GM23338 (cell line): ENCODE measurements at regions not wholly inside any gene's neighbourhood (a gene's known extent, or its start where the extent isn't known, plus 50 kb on each side); places are given as distances from the start of the nearest gene placed in this dataset.

Source experiments
- ATAC-seq: fragments of 200-7000 bp; cut with Tn5 transposase; 3 replicates; pipeline ENCODE4 v1.9.1; 2020
- DNase-seq: peaks from one replicate; pipeline ENCODE4 v3.0.0-alpha.2; 2015; ENCODE audit warnings: low spot score
- H2AFZ ChIP-seq: fragments of 200-600 bp; sonication (generic); 2 replicates; pipeline ENCODE4 v1.8.0; 2016; ENCODE audit warnings: antibody characterized with exemption, mild to moderate bottlenecking, moderate library complexity
- H3F3A ChIP-seq: fragments of 200-600 bp; sonication (generic); replicated peaks from 2 replicates; pipeline ENCODE4 v1.8.0; 2017; ENCODE audit warnings: antibody characterized with exemption, mixed run types, low read depth
- H3K27ac ChIP-seq: fragments of 200-600 bp; sonication (generic); 2 replicates; pipeline ENCODE4 v1.6.1; 2016; ENCODE audit warnings: low read depth
- H3K27me3 ChIP-seq: fragments of 200-600 bp; sonication (generic); 2 replicates; pipeline ENCODE4 v1.8.0; 2016; ENCODE audit warnings: mild to moderate bottlenecking, mixed run types, moderate library complexity; ENCODE audit not compliant: insufficient read depth
- H3K36me3 ChIP-seq: fragments of 200-600 bp; sonication (generic); 2 replicates; pipeline ENCODE4 v1.8.0; 2016; ENCODE audit warnings: mild to moderate bottlenecking; ENCODE audit not compliant: insufficient read depth
- H3K4me1 ChIP-seq: fragments of 200-600 bp; sonication (generic); 2 replicates; pipeline ENCODE4 v1.8.0; 2016; ENCODE audit warnings: mild to moderate bottlenecking, moderate library complexity; ENCODE audit not compliant: insufficient read depth
- H3K4me2 ChIP-seq: fragments of 200-600 bp; sonication (generic); 2 replicates; pipeline ENCODE4 v1.7.1; 2017; ENCODE audit warnings: mixed run types
- H3K4me3 ChIP-seq: fragments of 200-600 bp; sonication (generic); 2 replicates; pipeline ENCODE4 v1.6.1; 2016; ENCODE audit warnings: mixed run types
- H3K79me2 ChIP-seq: fragments of 200-600 bp; sonication (generic); replicated peaks from 2 replicates; pipeline ENCODE4 v1.8.0; 2017; ENCODE audit warnings: mild to moderate bottlenecking; ENCODE audit not compliant: insufficient read depth
- H3K9me2 ChIP-seq: fragments of 200-600 bp; sonication (generic); 2 replicates; pipeline ENCODE4 v1.8.0; 2017; ENCODE audit not compliant: insufficient read depth
- H4K20me1 ChIP-seq: fragments of 200-600 bp; sonication (generic); replicated peaks from 2 replicates; pipeline ENCODE4 v1.8.0; 2017; ENCODE audit warnings: mild to moderate bottlenecking; ENCODE audit not compliant: insufficient read depth
- H3K27ac Mint-ChIP-seq: 2 replicates; pipeline ENCODE4 v1.8.0; 2020; ENCODE audit warnings: inconsistent platforms, mild to moderate bottlenecking, moderate library complexity, mixed read lengths
- H3K27me3 Mint-ChIP-seq: 3 replicates; pipeline ENCODE4 v1.8.0; 2022; ENCODE audit warnings: low read depth, mild to moderate bottlenecking, moderate library complexity, mixed read lengths, inconsistent platforms; ENCODE audit not compliant: insufficient read depth, poor library complexity
- H3K36me3 Mint-ChIP-seq: 3 replicates; pipeline ENCODE4 v1.8.0; 2021; ENCODE audit warnings: low read depth, mild to moderate bottlenecking, inconsistent platforms, moderate library complexity, mixed read lengths
- H3K4me1 Mint-ChIP-seq: 3 replicates; pipeline ENCODE4 v1.8.0; 2020; ENCODE audit warnings: mild to moderate bottlenecking, inconsistent platforms, mixed read lengths
- H3K4me3 Mint-ChIP-seq: 3 replicates; pipeline ENCODE4 v1.8.0; 2021; ENCODE audit warnings: moderate library complexity, mild to moderate bottlenecking, inconsistent platforms, mixed read lengths
- H3K9me3 Mint-ChIP-seq: 3 replicates; pipeline ENCODE4 v1.8.0; 2020; ENCODE audit warnings: moderate library complexity, mild to moderate bottlenecking, inconsistent platforms, mixed read lengths
- CREB1 ChIP-seq: fragments of 250-450 bp; sonication (Bioruptor Pico); IDR thresholded peaks from 2 replicates; pipeline ENCODE4 v1.5.0; 2020; ENCODE audit warnings: low read depth, mild to moderate bottlenecking, moderate library complexity
- EZH2 ChIP-seq: fragments of 200-600 bp; sonication (generic); IDR thresholded peaks from one replicate; pipeline ENCODE4 v1.8.0; 2017; ENCODE audit warnings: antibody characterized with exemption, mild to moderate bottlenecking, low read depth; ENCODE audit not compliant: unreplicated experiment
- EZH2phosphoT487 ChIP-seq: fragments of 200-600 bp; sonication (generic); IDR thresholded peaks from one replicate; pipeline ENCODE4 v1.8.1; 2018; ENCODE audit warnings: antibody characterized with exemption; ENCODE audit not compliant: unreplicated experiment
- JUNB ChIP-seq: IDR thresholded peaks from one replicate; pipeline ENCODE4 v1.6.1; 2016; ENCODE audit warnings: antibody characterized with exemption; ENCODE audit not compliant: unreplicated experiment
- NANOG ChIP-seq: IDR thresholded peaks from 2 replicates; pipeline ENCODE4 v1.6.1; 2016; ENCODE audit warnings: antibody characterized with exemption, borderline replicate concordance
- POLR2AphosphoS5 ChIP-seq: IDR thresholded peaks from 2 replicates; pipeline ENCODE4 v1.6.1; 2016; ENCODE audit warnings: antibody characterized with exemption, low read depth
- REST ChIP-seq: IDR thresholded peaks from one replicate; pipeline ENCODE4 v1.6.1; 2018; ENCODE audit warnings: antibody characterized with exemption; ENCODE audit not compliant: unreplicated experiment
- STAT1 ChIP-seq: IDR thresholded peaks from one replicate; pipeline ENCODE4 v1.6.1; 2016; ENCODE audit warnings: antibody characterized with exemption; ENCODE audit not compliant: unreplicated experiment
- ZNF331 ChIP-seq: fragments of 250-450 bp; sonication (Bioruptor Pico); IDR thresholded peaks from 2 replicates; pipeline ENCODE4 v1.5.0; 2020; ENCODE audit warnings: low read depth, mild to moderate bottlenecking, moderate library complexity
- TF ChIP-seq, protein P1 (sequence below): IDR thresholded peaks from 2 replicates; pipeline ENCODE4 v1.6.1; 2016; ENCODE audit warnings: antibody characterized with exemption
- TF ChIP-seq, protein P2 (sequence below): fragments of 250-450 bp; sonication (Bioruptor Pico); IDR thresholded peaks from 2 replicates; pipeline ENCODE4 v1.5.0; 2020; ENCODE audit warnings: mild to moderate bottlenecking, moderate library complexity

DNA sequence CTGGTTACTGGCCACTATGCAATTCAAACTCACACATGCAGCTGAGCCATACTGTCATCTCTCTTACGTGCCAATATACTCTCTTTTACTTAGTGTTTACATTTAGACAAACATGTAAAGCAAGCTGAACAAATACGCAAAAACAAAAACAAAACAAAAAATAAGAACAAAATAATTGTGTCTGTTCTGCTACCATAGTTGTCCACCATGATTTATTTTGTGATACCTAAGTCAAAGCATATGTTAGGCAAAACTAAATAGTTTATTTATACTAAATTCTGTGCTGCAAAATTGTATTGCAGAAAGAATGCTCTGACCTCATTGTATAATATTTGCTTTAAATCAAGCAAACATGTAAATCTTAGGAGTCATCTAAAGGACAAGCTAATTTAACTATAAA, 943.2 kb upstream of the AGA start (continued):
- TF ChIP-seq REST (no peak), ZNF331 (no peak), STAT1 (no peak), EZH2phosphoT487 (no peak), CREB1 (no peak), POLR2AphosphoS5 (no peak), NANOG (no peak)
- TF ChIP-seq, protein P1, sequence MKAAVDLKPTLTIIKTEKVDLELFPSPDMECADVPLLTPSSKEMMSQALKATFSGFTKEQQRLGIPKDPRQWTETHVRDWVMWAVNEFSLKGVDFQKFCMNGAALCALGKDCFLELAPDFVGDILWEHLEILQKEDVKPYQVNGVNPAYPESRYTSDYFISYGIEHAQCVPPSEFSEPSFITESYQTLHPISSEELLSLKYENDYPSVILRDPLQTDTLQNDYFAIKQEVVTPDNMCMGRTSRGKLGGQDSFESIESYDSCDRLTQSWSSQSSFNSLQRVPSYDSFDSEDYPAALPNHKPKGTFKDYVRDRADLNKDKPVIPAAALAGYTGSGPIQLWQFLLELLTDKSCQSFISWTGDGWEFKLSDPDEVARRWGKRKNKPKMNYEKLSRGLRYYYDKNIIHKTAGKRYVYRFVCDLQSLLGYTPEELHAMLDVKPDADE, result no peak

DNA sequence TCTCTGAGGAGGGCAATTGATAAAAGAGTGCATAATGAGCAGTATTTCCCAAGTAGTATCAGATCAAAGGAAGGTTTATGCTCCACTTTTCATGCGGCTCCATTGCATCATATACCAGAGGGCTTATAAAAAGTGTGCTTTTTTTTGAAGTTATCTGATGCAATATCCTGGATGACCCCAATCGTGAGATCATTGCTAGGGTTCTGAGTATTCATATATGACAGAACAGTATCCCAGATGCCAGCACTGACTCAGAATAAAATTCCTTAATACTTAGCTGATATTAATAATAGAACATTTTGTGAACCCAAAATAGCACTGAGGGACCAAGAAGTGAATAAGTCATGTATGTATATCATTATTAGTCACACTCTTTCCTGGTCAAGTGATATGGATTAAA, 945.5 kb upstream of the AGA start:
- Histone ChIP-seq H3K9me2 (0 out of 2 replicates have a peak, but pooled peaks cover 4% of the 10 kb centered on the region), H3K79me2 (no peaks in the 10 kb centered on the region), H3F3A (no peaks in the 10 kb centered on the region), H4K20me1 (no peaks in the 10 kb centered on the region), H2AFZ (no peak overlapping the region; the same call in 1 of the 2 replicates), H3K4me2 (no peak overlapping the region), H3K27me3 (no peaks in the 10 kb centered on the region), H3K27ac (no peak overlapping the region), H3K4me3 (no peak overlapping the region), H3K36me3 (no peaks in the 10 kb centered on the region), H3K4me1 (no peaks in the 10 kb centered on the region)
- H3K4me3 Mint-ChIP-seq, result no peak overlapping the region
- H3K9me3 Mint-ChIP-seq, result peaks cover 5% of the 10 kb centered on the region; the same call in 2 of the 3 replicates
- H3K36me3 Mint-ChIP-seq, result peaks cover 3% of the 10 kb centered on the region; the same call in 1 of the 3 replicates
- ATAC-seq (no peak), DNase-seq (no peak)
- H3K27me3 Mint-ChIP-seq, result peaks cover 3% of the 10 kb centered on the region
- no peaks in the 10 kb centered on the region for H3K4me1 Mint-ChIP-seq
- no peak overlapping the region for H3K27ac Mint-ChIP-seq
- TF ChIP-seq EZH2 (no peak), ZNF331 (no peak), JUNB (no peak), CREB1 (no peak), NANOG (no peak), STAT1 (no peak), EZH2phosphoT487 (no peak)
- TF ChIP-seq, protein P2, sequence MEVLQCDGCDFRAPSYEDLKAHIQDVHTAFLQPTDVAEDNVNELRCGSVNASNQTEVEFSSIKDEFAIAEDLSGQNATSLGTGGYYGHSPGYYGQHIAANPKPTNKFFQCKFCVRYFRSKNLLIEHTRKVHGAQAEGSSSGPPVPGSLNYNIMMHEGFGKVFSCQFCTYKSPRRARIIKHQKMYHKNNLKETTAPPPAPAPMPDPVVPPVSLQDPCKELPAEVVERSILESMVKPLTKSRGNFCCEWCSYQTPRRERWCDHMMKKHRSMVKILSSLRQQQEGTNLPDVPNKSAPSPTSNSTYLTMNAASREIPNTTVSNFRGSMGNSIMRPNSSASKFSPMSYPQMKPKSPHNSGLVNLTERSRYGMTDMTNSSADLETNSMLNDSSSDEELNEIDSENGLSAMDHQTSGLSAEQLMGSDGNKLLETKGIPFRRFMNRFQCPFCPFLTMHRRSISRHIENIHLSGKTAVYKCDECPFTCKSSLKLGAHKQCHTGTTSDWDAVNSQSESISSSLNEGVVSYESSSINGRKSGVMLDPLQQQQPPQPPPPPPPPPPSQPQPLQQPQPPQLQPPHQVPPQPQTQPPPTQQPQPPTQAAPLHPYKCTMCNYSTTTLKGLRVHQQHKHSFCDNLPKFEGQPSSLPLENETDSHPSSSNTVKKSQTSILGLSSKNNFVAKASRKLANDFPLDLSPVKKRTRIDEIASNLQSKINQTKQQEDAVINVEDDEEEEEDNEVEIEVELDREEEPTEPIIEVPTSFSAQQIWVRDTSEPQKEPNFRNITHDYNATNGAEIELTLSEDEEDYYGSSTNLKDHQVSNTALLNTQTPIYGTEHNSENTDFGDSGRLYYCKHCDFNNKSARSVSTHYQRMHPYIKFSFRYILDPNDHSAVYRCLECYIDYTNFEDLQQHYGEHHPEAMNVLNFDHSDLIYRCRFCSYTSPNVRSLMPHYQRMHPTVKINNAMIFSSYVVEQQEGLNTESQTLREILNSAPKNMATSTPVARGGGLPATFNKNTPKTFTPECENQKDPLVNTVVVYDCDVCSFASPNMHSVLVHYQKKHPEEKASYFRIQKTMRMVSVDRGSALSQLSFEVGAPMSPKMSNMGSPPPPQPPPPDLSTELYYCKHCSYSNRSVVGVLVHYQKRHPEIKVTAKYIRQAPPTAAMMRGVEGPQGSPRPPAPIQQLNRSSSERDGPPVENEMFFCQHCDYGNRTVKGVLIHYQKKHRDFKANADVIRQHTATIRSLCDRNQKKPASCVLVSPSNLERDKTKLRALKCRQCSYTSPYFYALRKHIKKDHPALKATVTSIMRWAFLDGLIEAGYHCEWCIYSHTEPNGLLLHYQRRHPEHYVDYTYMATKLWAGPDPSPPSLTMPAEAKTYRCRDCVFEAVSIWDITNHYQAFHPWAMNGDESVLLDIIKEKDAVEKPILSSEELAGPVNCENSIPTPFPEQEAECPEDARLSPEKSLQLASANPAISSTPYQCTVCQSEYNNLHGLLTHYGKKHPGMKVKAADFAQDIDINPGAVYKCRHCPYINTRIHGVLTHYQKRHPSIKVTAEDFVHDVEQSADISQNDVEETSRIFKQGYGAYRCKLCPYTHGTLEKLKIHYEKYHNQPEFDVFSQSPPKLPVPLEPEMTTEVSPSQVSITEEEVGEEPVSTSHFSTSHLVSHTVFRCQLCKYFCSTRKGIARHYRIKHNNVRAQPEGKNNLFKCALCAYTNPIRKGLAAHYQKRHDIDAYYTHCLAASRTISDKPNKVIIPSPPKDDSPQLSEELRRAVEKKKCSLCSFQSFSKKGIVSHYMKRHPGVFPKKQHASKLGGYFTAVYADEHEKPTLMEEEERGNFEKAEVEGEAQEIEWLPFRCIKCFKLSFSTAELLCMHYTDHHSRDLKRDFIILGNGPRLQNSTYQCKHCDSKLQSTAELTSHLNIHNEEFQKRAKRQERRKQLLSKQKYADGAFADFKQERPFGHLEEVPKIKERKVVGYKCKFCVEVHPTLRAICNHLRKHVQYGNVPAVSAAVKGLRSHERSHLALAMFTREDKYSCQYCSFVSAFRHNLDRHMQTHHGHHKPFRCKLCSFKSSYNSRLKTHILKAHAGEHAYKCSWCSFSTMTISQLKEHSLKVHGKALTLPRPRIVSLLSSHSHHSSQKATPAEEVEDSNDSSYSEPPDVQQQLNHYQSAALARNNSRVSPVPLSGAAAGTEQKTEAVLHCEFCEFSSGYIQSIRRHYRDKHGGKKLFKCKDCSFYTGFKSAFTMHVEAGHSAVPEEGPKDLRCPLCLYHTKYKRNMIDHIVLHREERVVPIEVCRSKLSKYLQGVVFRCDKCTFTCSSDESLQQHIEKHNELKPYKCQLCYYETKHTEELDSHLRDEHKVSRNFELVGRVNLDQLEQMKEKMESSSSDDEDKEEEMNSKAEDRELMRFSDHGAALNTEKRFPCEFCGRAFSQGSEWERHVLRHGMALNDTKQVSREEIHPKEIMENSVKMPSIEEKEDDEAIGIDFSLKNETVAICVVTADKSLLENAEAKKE (CRISPR knock-in tag), result no peak
- TF ChIP-seq, protein P1, result no peak
